ENCODE measurements at regions not wholly inside any gene's neighbourhood (a gene's known extent, or its start where the extent isn't known, plus 50 kb on each side); places are given as distances from the start of the nearest gene placed in this dataset.

GRCh38 chr16:79901522-79901921 is 301.0 kb upstream of the MAF start:
- ATAC-seq (no peak), DNase-seq (no peak)
- no peak overlapping the region for H2AFZ ChIP-seq (ENCODE audit: low read length)
- ChIA-PET POLR2A (ENCODE audit: unreplicated experiment) (no interaction called here), CTCF (no interaction called here)
- H4K20me1 ChIP-seq (ENCODE audit: low read length) = no peaks in the 10 kb centered on the region
- no peak overlapping the region for H3K9ac ChIP-seq (ENCODE audit: low read length)
- no peak overlapping the region for H3K4me3 ChIP-seq (ENCODE audit: low read length)
- TF ChIP-seq EZH2phosphoT487 (IDR thresholded peaks at IDR 0.05; ENCODE audit: borderline replicate concordance, low read length) = no peak
- TF ChIP-seq, protein P1, sequence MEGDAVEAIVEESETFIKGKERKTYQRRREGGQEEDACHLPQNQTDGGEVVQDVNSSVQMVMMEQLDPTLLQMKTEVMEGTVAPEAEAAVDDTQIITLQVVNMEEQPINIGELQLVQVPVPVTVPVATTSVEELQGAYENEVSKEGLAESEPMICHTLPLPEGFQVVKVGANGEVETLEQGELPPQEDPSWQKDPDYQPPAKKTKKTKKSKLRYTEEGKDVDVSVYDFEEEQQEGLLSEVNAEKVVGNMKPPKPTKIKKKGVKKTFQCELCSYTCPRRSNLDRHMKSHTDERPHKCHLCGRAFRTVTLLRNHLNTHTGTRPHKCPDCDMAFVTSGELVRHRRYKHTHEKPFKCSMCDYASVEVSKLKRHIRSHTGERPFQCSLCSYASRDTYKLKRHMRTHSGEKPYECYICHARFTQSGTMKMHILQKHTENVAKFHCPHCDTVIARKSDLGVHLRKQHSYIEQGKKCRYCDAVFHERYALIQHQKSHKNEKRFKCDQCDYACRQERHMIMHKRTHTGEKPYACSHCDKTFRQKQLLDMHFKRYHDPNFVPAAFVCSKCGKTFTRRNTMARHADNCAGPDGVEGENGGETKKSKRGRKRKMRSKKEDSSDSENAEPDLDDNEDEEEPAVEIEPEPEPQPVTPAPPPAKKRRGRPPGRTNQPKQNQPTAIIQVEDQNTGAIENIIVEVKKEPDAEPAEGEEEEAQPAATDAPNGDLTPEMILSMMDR (conservative IDR thresholded peaks at IDR 0.05; ENCODE audit: low read depth, low read length) = no peak
- TF ChIP-seq EZH2 (IDR thresholded peaks at IDR 0.05; ENCODE audit: low read length, unreplicated experiment) = no peak
- no peaks in the 10 kb centered on the region for H3K36me3 ChIP-seq (ENCODE audit: low read depth, low read length)
- intact Hi-C loops (cut with micrococcal nuclease) = no loop called here
- H3K4me2 ChIP-seq (ENCODE audit: low read length) = no peak overlapping the region
- no peak overlapping the region for H3K27ac ChIP-seq (ENCODE audit: low read length)
- H3F3A ChIP-seq (ENCODE audit: low read length, unreplicated experiment) = no peaks in the 10 kb centered on the region
- H3K79me2 ChIP-seq (ENCODE audit: low read length) = no peaks in the 10 kb centered on the region
- no TSS peak for BruUV-seq (replicated peaks)
- H3K27me3 ChIP-seq (ENCODE audit: low read length) = no peaks in the 10 kb centered on the region
- H3K4me1 ChIP-seq (ENCODE audit: insufficient read depth, low read length) = no peaks in the 10 kb centered on the region
- H3K9me3 ChIP-seq (ENCODE audit: low read length) = no peaks in the 10 kb centered on the region
- H3K9me2 ChIP-seq (replicated peaks; ENCODE audit: low read length) = no peaks in the 10 kb centered on the region

DNA sequence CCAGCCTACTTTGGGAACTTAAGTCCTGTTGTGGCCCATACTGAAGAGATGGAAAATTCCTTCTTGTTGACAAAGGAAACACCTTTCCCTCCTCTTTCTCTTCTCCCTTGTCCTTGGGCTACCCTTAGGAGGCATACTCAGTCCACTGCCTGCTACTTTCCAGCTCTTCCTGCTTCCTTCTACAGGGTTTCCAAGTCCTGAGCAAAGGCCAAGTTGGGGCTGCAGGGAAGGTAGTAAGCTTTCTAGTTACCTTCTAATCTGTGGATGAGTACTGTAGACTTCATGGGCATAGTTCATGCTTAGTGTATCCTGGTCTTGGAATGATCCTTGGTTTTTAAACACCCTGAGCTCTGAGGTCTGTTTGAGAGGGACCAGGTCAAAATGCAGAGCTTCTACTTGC is 299.2 kb upstream of the MAF start:
- ATAC-seq (no peak), DNase-seq (no peak)
- H3K9me2 ChIP-seq (replicated peaks; ENCODE audit: low read length) = no peaks in the 10 kb centered on the region
- no peaks in the 10 kb centered on the region for H3K36me3 ChIP-seq (ENCODE audit: low read depth, low read length)
- no peak overlapping the region for H3K4me2 ChIP-seq (ENCODE audit: low read length)
- H3K4me1 ChIP-seq (ENCODE audit: insufficient read depth, low read length) = no peaks in the 10 kb centered on the region
- no peak overlapping the region for H3K27ac ChIP-seq (ENCODE audit: low read length)
- H3K27me3 ChIP-seq (ENCODE audit: low read length) = no peaks in the 10 kb centered on the region
- H3K9ac ChIP-seq (ENCODE audit: low read length) = no peak overlapping the region
- intact Hi-C loops (cut with micrococcal nuclease) = no loop called here
- no TSS peak for BruUV-seq (replicated peaks)
- H3F3A ChIP-seq (ENCODE audit: low read length, unreplicated experiment) = no peaks in the 10 kb centered on the region
- TF ChIP-seq EZH2phosphoT487 (IDR thresholded peaks at IDR 0.05; ENCODE audit: borderline replicate concordance, low read length) (no peak), EZH2 (IDR thresholded peaks at IDR 0.05; ENCODE audit: low read length, unreplicated experiment) (no peak)
- TF ChIP-seq, protein P1 (conservative IDR thresholded peaks at IDR 0.05; ENCODE audit: low read depth, low read length) = no peak
- CTCF ChIA-PET = no interaction called here
- POLR2A ChIA-PET (ENCODE audit: unreplicated experiment) = no interaction called here
- no peaks in the 10 kb centered on the region for H3K9me3 ChIP-seq (ENCODE audit: low read length)
- no peak overlapping the region for H2AFZ ChIP-seq (ENCODE audit: low read length)
- H3K79me2 ChIP-seq (ENCODE audit: low read length) = no peaks in the 10 kb centered on the region
- no peak overlapping the region for H3K4me3 ChIP-seq (ENCODE audit: low read length)
- H4K20me1 ChIP-seq (ENCODE audit: low read length) = no peaks in the 10 kb centered on the region

- H4K20me1 ChIP-seq (ENCODE audit: low read length) = no peaks in the 10 kb centered on the region
- H3F3A ChIP-seq (ENCODE audit: low read length, unreplicated experiment) = no peaks in the 10 kb centered on the region
- TF ChIP-seq EZH2 (IDR thresholded peaks at IDR 0.05; ENCODE audit: low read length, unreplicated experiment) = no peak
- TF ChIP-seq EZH2phosphoT487 (IDR thresholded peaks at IDR 0.05; ENCODE audit: borderline replicate concordance, low read length) = no peak
- TF ChIP-seq, protein P1 (conservative IDR thresholded peaks at IDR 0.05; ENCODE audit: low read depth, low read length) = no peak
- intact Hi-C loops (cut with micrococcal nuclease) = no loop called here
- no peaks in the 10 kb centered on the region for H3K79me2 ChIP-seq (ENCODE audit: low read length)
- H3K27me3 ChIP-seq (ENCODE audit: low read length) = no peaks in the 10 kb centered on the region
- no peak overlapping the region for H3K4me3 ChIP-seq (ENCODE audit: low read length)
- ChIA-PET CTCF (no interaction called here), POLR2A (ENCODE audit: unreplicated experiment) (no interaction called here)
- H3K4me1 ChIP-seq (ENCODE audit: insufficient read depth, low read length) = no peaks in the 10 kb centered on the region
- H3K36me3 ChIP-seq (ENCODE audit: low read depth, low read length) = no peaks in the 10 kb centered on the region
- ATAC-seq = no peak
- H3K4me2 ChIP-seq (ENCODE audit: low read length) = no peak overlapping the region
- no peaks in the 10 kb centered on the region for H3K9me3 ChIP-seq (ENCODE audit: low read length)
- no peak overlapping the region for H2AFZ ChIP-seq (ENCODE audit: low read length)
- H3K9me2 ChIP-seq (replicated peaks; ENCODE audit: low read length) = no peaks in the 10 kb centered on the region
- no peak overlapping the region for H3K27ac ChIP-seq (ENCODE audit: low read length)
- BruUV-seq (replicated peaks) = no TSS peak
- no peak for DNase-seq
- no peak overlapping the region for H3K9ac ChIP-seq (ENCODE audit: low read length)
Measured at GRCh38 chr16:79899316-79899715, 298.8 kb upstream of the MAF start.

All from PC-3 (cell line).